Cardiac septum (tissue), 1 donor: ENCODE measurements at regions not wholly inside any gene's neighbourhood (a gene's known extent, or its start where the extent isn't known, plus 50 kb on each side); places are given as distances from the start of the nearest gene placed in this dataset.
"Not testable (repeated sequence)": the region's sequence is repeated elsewhere in the genome, so short reads cannot be mapped to it uniquely, and the experiment has no call there.

ENCODE experiments used
- DNase-seq: peaks from one replicate; pipeline ENCODE4 v3.0.0-alpha.2; 2020; ENCODE audit warnings: low spot score
- intact Hi-C: fragments of 100-400 bp; cut with DNase I; formaldehyde crosslinking; loops from one replicate; pipeline ENCODE4 v1.14.0; 2022
- donor health status: DM: no; HTN: no; CAD: no.

- no peak for DNase-seq
- intact Hi-C loops = no loop called here
Observed at GRCh38 chr7:96770758-96771157, 61.1 kb upstream of the SEM1 start.

GRCh38 chr7:96772139-96772694 lies 62.6 kb upstream of the SEM1 start:
- no peak for DNase-seq
- intact Hi-C loops = no loop called here

- intact Hi-C loops = no loop called here
- DNase-seq = no peak
Observed at GRCh38 chr7:96773483-96773882, 63.8 kb upstream of the SEM1 start.

DNA sequence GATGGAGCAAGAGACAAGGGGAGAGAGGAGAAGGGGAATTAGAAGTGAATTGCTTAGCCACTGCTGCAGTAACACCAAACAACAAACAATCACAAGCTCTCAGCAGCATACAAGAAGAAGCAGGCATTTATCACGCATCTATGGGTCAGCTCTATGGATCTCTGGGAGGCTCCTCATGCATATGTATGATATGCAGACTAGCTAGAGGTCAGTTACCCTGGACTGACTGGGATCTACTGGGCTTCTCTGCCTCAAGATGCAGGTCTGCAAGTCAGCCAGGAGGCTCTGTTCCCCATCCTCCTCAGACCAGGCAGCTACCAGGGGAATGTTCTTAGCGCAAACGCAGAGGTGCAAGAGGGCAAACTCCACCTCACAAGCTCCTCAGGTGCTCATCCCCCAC lies 64.7 kb upstream of the SEM1 start:
- intact Hi-C loops = no loop called here
- no peak for DNase-seq

DNA sequence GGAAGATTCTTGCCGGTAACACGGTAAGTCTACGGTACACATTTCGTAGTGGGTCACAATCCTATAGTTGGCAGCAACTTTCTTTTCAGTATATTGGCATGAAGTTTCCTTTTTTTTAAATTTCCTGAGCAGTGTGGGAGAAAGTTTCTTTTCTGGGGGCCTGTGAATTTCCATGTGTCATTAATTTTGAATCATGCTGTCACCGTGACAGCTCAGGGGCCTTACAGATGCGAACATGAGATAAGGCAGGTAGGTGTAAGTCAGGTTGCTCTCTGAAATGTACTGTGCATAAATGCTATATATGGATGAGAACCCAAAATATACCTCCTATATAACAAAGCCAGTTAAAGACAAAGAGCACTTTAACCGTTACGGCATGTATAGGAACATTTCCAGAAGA lies 65.4 kb upstream of the SEM1 start:
- no peak for DNase-seq
- intact Hi-C loops = no loop called here

DNA sequence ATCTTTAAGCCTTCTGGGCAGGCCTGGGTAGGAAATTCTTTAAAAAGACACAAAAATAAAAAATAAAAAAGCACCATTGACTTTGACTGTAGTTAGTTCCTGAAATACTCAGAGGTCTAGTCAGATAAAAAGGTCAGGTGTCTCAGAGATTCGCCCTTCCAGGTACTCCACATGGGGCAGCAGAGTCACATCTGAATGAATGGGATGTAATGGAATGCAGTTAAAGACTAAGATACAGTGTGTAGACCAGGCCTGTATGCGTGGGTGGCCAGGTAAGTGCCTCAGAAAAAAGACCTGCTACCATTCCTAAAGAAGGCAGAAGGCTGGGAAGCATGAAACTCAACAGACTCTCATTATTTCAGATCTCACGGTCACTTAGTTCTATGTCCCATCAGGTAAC lies 68.6 kb upstream of the SEM1 start:
- intact Hi-C loops = no loop called here
- no peak for DNase-seq

- intact Hi-C loops = no loop called here
- no peak for DNase-seq
Observed at GRCh38 chr7:96781919-96782318, 72.3 kb upstream of the SEM1 start.

- intact Hi-C loops = not testable (repeated sequence)
Observed at GRCh38 chr7:96782686-96783298, 73.1 kb upstream of the SEM1 start.

GRCh38 chr7:96784597-96784996 lies 75.0 kb upstream of the SEM1 start:
- intact Hi-C loops = no loop called here
- no peak for DNase-seq

More at GRCh38 chr7:96782686-96783298, 73.1 kb upstream of the SEM1 start:
- not testable (repeated sequence) for DNase-seq

DNA sequence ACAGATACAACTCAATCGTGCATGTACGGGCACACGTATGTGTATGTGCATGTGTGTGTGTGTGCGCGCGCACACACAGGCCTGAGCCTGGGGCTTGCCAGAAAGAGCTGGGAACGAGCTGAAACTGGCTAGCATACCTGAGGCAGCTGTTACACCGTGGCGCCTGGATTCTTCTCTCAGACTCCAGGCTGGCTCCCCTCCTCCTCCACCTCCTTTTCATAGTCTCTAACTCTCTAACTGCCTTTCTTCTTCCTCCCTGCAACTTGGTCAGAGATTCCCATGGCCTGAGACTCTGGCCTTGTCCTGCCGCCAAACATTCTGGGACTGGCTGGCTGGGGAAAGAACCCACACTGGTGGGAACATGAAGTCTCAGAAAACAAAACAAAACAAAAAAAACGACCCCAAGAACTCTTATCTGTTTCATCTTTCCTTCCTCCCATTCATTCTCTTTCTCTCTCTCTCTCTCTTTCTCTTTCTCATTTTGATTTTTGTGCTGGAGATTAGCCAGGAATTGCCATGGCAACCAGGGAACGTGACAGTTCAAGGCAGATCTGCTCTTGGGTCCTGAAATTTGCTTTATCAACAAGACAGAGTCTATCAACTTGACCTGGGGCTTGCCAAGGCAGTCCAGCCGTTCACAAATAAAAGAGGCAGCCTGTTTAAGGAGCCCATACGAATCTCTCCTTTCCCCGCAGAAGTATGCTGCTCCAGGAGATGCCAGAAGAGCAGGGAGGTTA lies 76.8 kb upstream of the SEM1 start:
- DNase-seq = no peak
- intact Hi-C loops = no loop called here

- intact Hi-C loops = no loop called here
- no peak for DNase-seq
Observed at GRCh38 chr7:96786998-96787395, 77.4 kb upstream of the SEM1 start.

- DNase-seq = no peak
- intact Hi-C loops = no loop called here
Observed at GRCh38 chr7:96789914-96790313, 80.3 kb upstream of the SEM1 start.

DNA sequence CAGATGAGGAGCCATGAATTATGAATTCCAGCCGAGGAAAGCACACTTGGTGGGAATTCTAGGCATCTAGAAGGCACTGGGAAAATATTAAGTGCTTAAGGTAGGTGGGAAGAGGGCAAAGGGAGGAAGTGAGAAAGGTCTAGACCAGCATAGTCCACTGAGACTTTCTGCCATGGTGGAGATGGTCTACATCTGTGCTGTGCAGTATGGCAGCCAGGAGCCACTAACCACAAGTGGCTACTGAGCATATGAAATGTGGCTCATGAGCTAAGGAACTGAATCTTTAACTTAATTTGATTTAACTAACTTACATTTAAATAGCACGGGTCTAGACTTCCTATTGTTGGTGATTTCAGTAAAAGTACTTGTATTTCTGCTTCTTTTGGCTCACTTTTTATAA lies 82.5 kb upstream of the SEM1 start:
- intact Hi-C loops = no loop called here
- DNase-seq = no peak

- no peak for DNase-seq
- intact Hi-C loops = no loop called here
Observed at GRCh38 chr7:96794063-96794462, 84.4 kb upstream of the SEM1 start.

DNA sequence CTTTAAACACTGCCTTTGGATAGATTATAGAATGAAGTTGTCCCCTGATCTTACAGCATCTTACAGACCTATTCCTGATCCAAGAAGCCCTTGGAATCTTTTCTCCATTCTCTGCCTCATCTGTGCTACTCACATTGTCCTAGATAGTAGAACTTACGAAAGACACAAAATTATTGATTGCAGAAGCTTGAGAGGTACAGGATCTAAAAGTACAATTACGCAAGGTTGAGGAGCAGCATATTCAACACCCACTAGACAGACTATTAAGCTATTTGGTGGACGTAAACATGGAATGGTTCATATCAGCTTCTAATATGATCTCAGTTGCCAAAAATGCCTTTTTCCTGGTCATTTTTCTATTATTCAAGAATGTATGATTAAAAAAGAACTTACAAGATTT lies 90.5 kb upstream of the SEM1 start:
- intact Hi-C loops = no loop called here
- no peak for DNase-seq

GRCh38 chr7:96800824-96801223 lies 91.2 kb upstream of the SEM1 start:
- intact Hi-C loops = no loop called here
- no peak for DNase-seq

GRCh38 chr7:96819111-96819700 lies 109.6 kb upstream of the SEM1 start:
- no peak for DNase-seq
- intact Hi-C loops = no loop called here

DNA sequence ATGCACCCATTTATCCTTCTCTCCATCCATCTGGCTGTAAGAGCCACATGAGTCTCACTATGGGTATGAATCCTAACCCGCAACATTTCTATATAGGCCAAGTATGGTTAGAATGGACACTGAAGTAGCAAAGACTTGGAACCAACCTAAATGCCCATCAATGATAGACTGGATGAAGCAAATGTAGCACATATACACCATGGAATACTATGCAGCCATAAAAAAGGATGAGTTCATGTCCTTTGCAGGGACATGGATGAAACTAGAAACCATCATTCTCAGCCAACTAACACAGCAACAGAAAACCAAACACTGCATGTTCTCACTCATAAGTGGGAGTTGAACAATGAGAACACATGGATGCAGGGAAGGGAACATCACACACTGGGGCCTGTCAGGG lies 111.5 kb upstream of the SEM1 start:
- intact Hi-C loops, DNase-seq: not testable (repeated sequence)

DNA sequence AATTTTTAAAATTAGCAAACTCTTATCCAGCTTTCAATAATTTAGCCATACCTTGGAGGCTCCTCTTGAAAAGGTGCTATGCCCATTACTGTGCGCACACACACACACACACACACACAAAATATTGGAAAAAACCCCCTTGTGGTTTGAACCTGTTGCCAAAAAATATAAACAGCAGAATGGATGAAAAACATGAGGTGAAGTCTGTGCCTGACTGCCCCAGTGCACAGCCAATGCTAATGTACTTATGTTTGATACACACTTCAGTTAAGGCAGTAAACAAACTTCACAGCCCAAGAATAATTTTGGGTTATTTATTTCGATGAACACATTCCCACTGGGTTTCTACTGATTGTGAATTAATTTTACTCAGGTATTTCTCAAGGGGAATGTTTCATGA lies 113.2 kb upstream of the SEM1 start:
- intact Hi-C loops = loop anchor here (1.0 kb wide), 1 partner anchor 9 kb away; no protein-coding TSS in a partner anchor
- DNase-seq = no peak

GRCh38 chr7:96823274-96823673 lies 113.6 kb upstream of the SEM1 start:
- DNase-seq = no peak
- intact Hi-C loops = no loop called here

- intact Hi-C loops = no loop called here
- DNase-seq = no peak
Observed at GRCh38 chr7:96824686-96825085, 115.0 kb upstream of the SEM1 start.
